DOHH2 (cell line): ENCODE measurements at regions not wholly inside any gene's neighbourhood (a gene's known extent, or its start where the extent isn't known, plus 50 kb on each side); places are given as distances from the start of the nearest gene placed in this dataset.

Experiments
- H3F3A ChIP-seq: fragments of 200-600 bp; sonication (generic), shearing (Covaris generic); 2 replicates; pipeline ENCODE4 v1.6.0; 2016; ENCODE audit warnings: antibody characterized with exemption, mild to moderate bottlenecking; ENCODE audit not compliant: control insufficient read depth, insufficient read depth
- H3K27ac ChIP-seq: fragments of 200-600 bp; sonication (generic); 2 replicates; pipeline ENCODE4 v1.5.1; 2014; ENCODE audit warnings: low read depth, mild to moderate bottlenecking, low read length, moderate library complexity
- H3K27me3 ChIP-seq: fragments of 200-600 bp; sonication (generic); 2 replicates; pipeline ENCODE4 v1.6.1; 2014; ENCODE audit warnings: mild to moderate bottlenecking, low read length, mixed read lengths; ENCODE audit not compliant: control insufficient read depth
- H3K36me3 ChIP-seq: fragments of 200-600 bp; sonication (generic); 2 replicates; pipeline ENCODE4 v1.6.1; 2014; ENCODE audit warnings: mild to moderate bottlenecking, low read length, moderate library complexity, mixed read lengths; ENCODE audit not compliant: control insufficient read depth
- H3K4me1 ChIP-seq: fragments of 200-600 bp; sonication (generic); 2 replicates; pipeline ENCODE4 v1.6.1; 2014; ENCODE audit warnings: mild to moderate bottlenecking, low read length, mixed read lengths; ENCODE audit not compliant: control insufficient read depth
- H3K4me2 ChIP-seq: fragments of 200-600 bp; sonication (generic); 2 replicates; pipeline ENCODE4 v1.6.0; 2014; ENCODE audit warnings: mild to moderate bottlenecking, low read length, moderate library complexity
- H3K4me3 ChIP-seq: fragments of 200-600 bp; sonication (generic); 2 replicates; pipeline ENCODE4 v1.5.1; 2014; ENCODE audit warnings: mild to moderate bottlenecking, low read length, mixed read lengths
- H3K79me2 ChIP-seq: fragments of 200-600 bp; sonication (generic); 2 replicates; pipeline ENCODE4 v1.6.1; 2014; ENCODE audit warnings: mild to moderate bottlenecking, low read length, mixed read lengths; ENCODE audit not compliant: control insufficient read depth
- H3K9me2 ChIP-seq: fragments of 200-600 bp; sonication (generic); replicated peaks from 2 replicates; pipeline ENCODE4 v1.6.1; 2014; ENCODE audit warnings: mild to moderate bottlenecking, low read length, mixed read lengths; ENCODE audit not compliant: control insufficient read depth
- H3K9me3 ChIP-seq: fragments of 200-600 bp; sonication (generic); 2 replicates; pipeline ENCODE4 v1.6.1; 2014; ENCODE audit warnings: antibody characterized with exemption, low read length, mixed read lengths; ENCODE audit not compliant: control insufficient read depth, insufficient read depth
- H4K20me1 ChIP-seq: fragments of 200-600 bp; sonication (generic); 2 replicates; pipeline ENCODE4 v1.6.0; 2014; ENCODE audit warnings: low read depth, mild to moderate bottlenecking, antibody characterized with exemption, low read length, moderate library complexity; ENCODE audit not compliant: control insufficient read depth, insufficient read depth
- EZH2phosphoT487 ChIP-seq: fragments of 200-600 bp; sonication (generic); IDR thresholded peaks from 2 replicates; pipeline ENCODE4 v1.6.1; 2017; ENCODE audit warnings: borderline replicate concordance, mild to moderate bottlenecking, antibody characterized with exemption, low read length, moderate library complexity, mixed read lengths
- TF ChIP-seq, protein P1 (sequence below): fragments of 200-600 bp; sonication (generic); IDR thresholded peaks from one replicate; pipeline ENCODE4 v1.5.1; 2014; ENCODE audit warnings: antibody characterized with exemption, mild to moderate bottlenecking, low read depth, low read length; ENCODE audit not compliant: poor library complexity, severe bottlenecking

- Histone ChIP-seq H3K4me3 (no peak overlapping the region), H3K27me3 (no peaks in the 10 kb centered on the region), H3K9me2 (no peaks in the 10 kb centered on the region), H3F3A (no peaks in the 10 kb centered on the region), H3K4me2 (no peak overlapping the region), H3K4me1 (no peaks in the 10 kb centered on the region), H3K79me2 (no peaks in the 10 kb centered on the region), H3K27ac (no peak overlapping the region), H3K36me3 (no peaks in the 10 kb centered on the region), H3K9me3 (no peaks in the 10 kb centered on the region), H4K20me1 (no peaks in the 10 kb centered on the region)
- no peak for TF ChIP-seq EZH2phosphoT487
- TF ChIP-seq, protein P1, sequence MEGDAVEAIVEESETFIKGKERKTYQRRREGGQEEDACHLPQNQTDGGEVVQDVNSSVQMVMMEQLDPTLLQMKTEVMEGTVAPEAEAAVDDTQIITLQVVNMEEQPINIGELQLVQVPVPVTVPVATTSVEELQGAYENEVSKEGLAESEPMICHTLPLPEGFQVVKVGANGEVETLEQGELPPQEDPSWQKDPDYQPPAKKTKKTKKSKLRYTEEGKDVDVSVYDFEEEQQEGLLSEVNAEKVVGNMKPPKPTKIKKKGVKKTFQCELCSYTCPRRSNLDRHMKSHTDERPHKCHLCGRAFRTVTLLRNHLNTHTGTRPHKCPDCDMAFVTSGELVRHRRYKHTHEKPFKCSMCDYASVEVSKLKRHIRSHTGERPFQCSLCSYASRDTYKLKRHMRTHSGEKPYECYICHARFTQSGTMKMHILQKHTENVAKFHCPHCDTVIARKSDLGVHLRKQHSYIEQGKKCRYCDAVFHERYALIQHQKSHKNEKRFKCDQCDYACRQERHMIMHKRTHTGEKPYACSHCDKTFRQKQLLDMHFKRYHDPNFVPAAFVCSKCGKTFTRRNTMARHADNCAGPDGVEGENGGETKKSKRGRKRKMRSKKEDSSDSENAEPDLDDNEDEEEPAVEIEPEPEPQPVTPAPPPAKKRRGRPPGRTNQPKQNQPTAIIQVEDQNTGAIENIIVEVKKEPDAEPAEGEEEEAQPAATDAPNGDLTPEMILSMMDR, result no peak
These were observed 84.2 kb downstream of the CAVIN4 start for GRCh38 chr9:100662122-100662521.

DNA sequence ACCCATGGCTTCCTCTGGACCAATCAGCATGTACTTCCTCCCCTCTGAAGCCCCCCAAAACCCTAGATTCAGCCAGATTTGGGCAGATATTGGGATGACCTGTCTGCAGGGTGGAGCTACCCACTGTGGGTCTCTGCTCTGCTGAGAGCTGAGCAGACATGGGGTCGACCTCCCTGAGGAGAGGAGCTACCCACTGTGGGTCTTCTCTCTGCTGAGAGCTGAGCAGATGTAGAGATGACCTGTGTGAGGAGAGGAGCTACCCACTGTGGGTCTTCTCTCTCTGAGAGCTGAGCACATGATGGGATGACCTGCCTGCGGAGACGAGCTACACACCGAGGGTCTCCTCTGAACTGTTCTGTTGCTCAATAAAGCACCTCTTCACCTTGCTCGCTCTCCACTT lies 89.6 kb downstream of the CAVIN4 start:
- H4K20me1 ChIP-seq, result no peaks in the 10 kb centered on the region
- no peaks in the 10 kb centered on the region for H3K9me2 ChIP-seq
- no peak overlapping the region for H3K27ac ChIP-seq
- no peak overlapping the region for H3K4me3 ChIP-seq
- no peaks in the 10 kb centered on the region for H3K9me3 ChIP-seq
- no peak for TF ChIP-seq EZH2phosphoT487
- TF ChIP-seq, protein P1, result no peak
- no peaks in the 10 kb centered on the region for H3F3A ChIP-seq
- H3K36me3 ChIP-seq, result no peaks in the 10 kb centered on the region
- H3K4me2 ChIP-seq, result no peak overlapping the region
- no peaks in the 10 kb centered on the region for H3K4me1 ChIP-seq
- no peaks in the 10 kb centered on the region for H3K27me3 ChIP-seq
- H3K79me2 ChIP-seq, result no peaks in the 10 kb centered on the region

DNA sequence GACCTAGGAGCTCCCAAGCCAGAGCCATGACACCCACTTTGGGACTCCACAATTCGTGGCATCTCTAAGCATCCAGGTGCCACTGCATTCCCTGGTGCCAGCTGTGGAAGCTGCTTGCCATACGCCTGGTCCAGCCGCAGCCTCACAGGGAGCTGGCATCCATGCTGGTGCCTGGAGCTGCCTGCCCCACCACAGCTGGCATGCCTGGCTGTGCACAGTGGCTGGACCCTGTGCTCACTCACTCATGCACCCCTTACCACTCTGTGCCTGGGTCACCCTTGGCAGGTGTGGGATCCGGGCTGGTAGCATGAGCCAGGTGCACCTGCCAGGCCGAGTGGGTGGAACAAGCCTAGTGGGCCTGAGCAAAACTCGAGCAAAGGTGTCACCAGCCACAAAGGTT lies 90.1 kb downstream of the CAVIN4 start:
- H3K27me3 ChIP-seq, result no peaks in the 10 kb centered on the region
- H3K27ac ChIP-seq, result no peak overlapping the region
- no peaks in the 10 kb centered on the region for H3K9me3 ChIP-seq
- H3K36me3 ChIP-seq, result no peaks in the 10 kb centered on the region
- no peaks in the 10 kb centered on the region for H3K4me1 ChIP-seq
- no peaks in the 10 kb centered on the region for H4K20me1 ChIP-seq
- TF ChIP-seq, protein P1, result no peak
- TF ChIP-seq EZH2phosphoT487, result no peak
- H3K9me2 ChIP-seq, result no peaks in the 10 kb centered on the region
- H3F3A ChIP-seq, result no peaks in the 10 kb centered on the region
- H3K4me2 ChIP-seq, result no peak overlapping the region
- no peak overlapping the region for H3K4me3 ChIP-seq
- no peaks in the 10 kb centered on the region for H3K79me2 ChIP-seq

GRCh38 chr9:100669968-100670367 lies 92.1 kb downstream of the CAVIN4 start:
- Histone ChIP-seq H3K36me3 (no peaks in the 10 kb centered on the region), H3K4me1 (no peaks in the 10 kb centered on the region), H4K20me1 (no peaks in the 10 kb centered on the region), H3K4me3 (no peak overlapping the region), H3K79me2 (no peaks in the 10 kb centered on the region), H3K9me2 (no peaks in the 10 kb centered on the region), H3K27ac (no peak overlapping the region), H3F3A (no peaks in the 10 kb centered on the region), H3K27me3 (no peaks in the 10 kb centered on the region), H3K4me2 (no peak overlapping the region), H3K9me3 (no peaks in the 10 kb centered on the region)
- TF ChIP-seq, protein P1, result no peak
- TF ChIP-seq EZH2phosphoT487, result no peak
